Gastroesophageal sphincter (tissue), 3 donors: ENCODE measurements at regions not wholly inside any gene's neighbourhood (a gene's known extent, or its start where the extent isn't known, plus 50 kb on each side); places are given as distances from the start of the nearest gene placed in this dataset.

ENCODE experiments used
- CTCF ChIP-seq, 4 experiments: fragments of 200-600 bp in 2 of 4; fragments of 450-650 bp in 2 of 4; sonication (generic) in 1 of 4; IDR thresholded peaks; one replicate each; pipeline ENCODE4 v1.5.1; 2017 to 2019; ENCODE audit warnings: antibody characterized with exemption in 4 of 4, mild to moderate bottlenecking in 2 of 4, moderate library complexity in 2 of 4
- POLR2A ChIP-seq, 2 donors: fragments of 450-650 bp; IDR thresholded peaks; one replicate each; pipeline ENCODE4 v1.6.1; 2017; ENCODE audit warnings: antibody characterized with exemption in 2 of 2, mild to moderate bottlenecking in 2 of 2, moderate library complexity in 1 of 2
- POLR2AphosphoS5 ChIP-seq: sonication (generic); formaldehyde crosslinking; IDR thresholded peaks from one replicate; pipeline ENCODE4 v1.6.1; 2017; ENCODE audit warnings: antibody characterized with exemption

DNA sequence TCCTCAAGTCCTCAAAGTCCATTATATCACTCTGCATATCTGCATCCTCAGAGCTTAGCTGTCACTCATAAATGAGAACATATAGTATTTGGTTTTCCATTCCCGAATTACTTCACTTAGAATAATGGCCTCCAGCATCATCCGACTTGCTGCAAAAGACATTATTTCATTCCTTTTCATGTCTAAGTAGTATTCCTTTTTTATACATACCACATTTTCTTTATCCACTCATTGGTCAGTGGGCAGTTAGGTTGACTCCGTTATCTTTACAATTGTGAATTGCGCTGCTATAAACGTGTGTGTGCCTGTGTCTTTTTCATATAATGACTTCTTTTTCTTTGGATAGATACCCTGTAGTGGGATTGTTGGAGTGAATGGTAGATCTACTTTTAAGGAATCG is 117.2 kb downstream of the OR2K2 start:
- TF ChIP-seq CTCF (IDR thresholded peaks at IDR 0.05) (no peak), POLR2A (IDR thresholded peaks at IDR 0.05) (no peak), POLR2AphosphoS5 (no peak)
